GM21367 (cell line): ENCODE measurements at regions not wholly inside any gene's neighbourhood (a gene's known extent, or its start where the extent isn't known, plus 50 kb on each side); places are given as distances from the start of the nearest gene placed in this dataset.

ENCODE experiments used
- ATAC-seq: cut with Tn5 transposase; IDR thresholded peaks from one replicate; pipeline ENCODE4 v1.9.1; 2021; ENCODE audit not compliant: unreplicated experiment

DNA sequence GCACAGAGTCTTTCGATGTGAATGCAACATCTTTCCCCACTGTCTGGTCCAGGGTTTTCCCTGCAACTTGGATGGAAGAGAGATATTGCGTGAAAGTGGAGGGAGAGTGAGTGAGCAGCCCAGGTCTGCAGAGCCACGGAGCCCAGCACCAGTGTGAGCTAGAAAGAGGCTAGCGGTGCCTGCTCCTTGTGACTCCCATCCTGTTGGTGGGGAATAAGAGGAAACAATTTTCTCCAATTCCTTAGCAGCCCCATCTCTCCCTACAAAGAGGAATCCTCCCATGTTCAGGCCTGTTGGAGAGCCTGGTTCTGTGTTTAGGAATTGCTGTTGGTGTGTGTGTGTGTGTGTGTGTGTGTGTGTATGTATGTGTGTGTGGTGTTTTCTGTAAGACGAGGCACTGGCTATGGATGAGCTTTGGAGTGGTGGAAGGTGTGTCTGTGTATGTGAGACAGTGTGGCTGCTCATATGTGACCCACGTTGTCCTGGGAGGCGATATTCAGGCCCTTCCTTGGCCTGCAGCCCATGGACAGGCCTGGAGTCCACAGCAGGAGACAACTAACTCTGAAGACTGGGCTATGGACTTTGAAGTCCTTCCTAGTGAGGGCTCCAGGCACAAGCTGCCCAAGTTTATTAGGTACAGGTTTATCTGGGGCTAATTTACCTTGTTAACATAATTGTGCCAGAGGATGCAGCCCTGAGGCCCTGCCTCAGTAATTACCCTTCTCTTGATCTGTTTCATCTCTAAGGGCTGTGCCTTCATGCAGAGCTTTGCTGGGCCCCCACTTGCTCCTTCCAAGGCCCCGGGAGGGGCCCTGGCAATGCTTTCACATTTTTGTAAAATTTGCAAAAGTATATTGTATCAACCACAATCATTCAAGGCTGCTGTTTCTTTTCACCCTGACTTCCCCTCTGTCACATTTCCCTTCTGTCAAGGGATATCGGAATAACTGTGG, 88.6 kb upstream of the HAAO start:
- no peak for ATAC-seq

DNA sequence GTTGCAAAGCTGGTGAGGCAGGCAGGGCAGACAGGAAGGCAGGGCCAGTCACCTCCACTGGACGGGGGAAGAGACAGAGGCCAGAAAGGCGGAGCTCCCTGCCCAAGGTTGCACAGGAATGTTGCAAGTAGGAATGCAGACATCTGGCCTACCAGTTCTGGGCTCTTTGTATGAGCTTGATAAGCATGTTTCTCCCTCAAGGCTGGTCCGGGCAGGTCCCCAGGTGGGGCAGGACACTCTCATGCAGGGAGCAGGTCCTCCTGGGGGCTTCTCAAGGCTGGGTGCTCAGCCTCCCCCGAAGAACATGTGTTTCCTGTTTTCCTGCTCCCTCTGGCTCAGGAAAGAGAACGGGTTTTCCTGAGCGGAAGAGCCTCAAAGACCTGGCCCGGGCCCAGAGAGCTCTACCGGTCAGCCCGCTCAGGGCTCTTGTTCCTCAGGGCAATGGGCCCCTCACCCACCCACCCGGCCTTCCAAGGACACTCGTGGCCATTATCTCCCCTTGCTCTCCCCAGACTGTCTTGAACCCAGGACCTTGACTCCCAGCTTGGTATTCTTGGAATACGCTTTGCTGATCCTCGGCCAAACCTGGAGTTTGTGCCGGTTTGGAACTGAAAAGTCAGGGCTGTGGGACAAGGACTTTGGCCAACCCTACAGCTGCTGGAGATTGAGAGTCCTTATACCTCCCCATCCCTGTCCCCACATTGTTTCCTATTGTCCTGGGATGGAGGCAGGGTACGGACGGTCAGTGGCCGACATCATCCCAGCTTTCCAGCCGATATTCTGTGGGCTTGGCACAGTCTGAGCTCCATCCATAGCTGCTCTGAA, 87.7 kb upstream of the HAAO start:
- ATAC-seq: no peak

GRCh38 chr2:42879121-42879705, 86.8 kb upstream of the HAAO start:
- ATAC-seq: no peak

DNA sequence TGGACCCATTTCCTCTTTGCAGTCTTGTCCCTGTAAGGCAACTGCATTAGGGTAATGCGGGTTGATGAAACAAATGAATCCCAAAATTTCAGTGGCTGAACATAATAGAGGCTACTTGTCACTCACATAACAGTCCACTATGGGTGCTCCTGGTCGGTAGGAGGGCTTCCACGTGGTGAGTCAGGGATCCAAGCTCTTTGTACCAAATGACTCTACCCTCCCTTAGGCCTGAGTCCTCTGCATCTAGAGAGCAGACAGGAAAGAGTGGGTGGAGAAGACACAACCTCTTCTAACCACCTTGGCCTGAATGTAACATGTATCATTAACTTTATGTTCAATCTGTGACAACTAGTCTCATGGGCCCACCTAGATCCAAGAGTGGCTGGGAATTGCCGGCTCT, 86.2 kb upstream of the HAAO start:
- no peak for ATAC-seq

- no peak for ATAC-seq
Observed at GRCh38 chr2:42877936-42878335, 85.6 kb upstream of the HAAO start.

DNA sequence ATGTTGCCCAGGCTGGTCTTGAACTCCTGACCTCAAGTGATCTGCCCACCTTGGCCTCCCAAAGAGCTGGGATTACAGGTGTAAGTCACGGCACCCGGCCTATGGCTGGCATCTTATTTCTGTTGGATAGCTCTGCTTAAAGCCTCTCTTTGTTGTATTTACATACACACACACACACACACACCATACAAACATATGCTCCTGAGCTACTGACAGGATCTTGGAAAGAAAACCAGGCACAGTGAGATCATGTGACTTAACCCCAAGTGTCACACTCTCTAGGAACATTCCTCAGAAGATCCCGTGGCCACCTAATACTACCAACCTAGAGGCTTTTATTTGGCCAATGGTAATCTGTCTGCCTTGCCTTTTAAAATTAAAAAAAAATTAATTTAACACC, 85.1 kb upstream of the HAAO start:
- no peak for ATAC-seq

DNA sequence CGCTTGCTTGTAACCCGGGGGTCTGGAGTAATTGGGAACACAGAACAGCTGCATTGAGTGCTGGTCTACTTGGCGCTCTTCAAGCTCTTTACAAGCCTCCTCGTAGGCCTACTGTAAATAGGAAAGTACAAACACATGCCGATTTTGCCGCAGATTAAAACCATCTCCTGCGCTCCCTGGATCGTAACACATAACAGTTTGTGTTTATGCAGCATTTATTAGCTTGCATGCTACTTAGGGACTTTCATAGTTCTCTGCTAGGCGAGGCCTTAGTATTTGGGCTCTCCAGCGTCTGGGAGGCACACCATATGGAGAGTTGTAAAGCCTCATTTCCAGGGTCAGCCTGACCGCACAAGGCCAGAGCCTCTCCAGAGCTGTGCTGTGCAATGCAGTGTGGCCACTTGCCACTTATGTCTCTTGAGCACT, 84.0 kb upstream of the HAAO start:
- ATAC-seq: no peak

GRCh38 chr2:42875880-42876279, 83.5 kb upstream of the HAAO start:
- ATAC-seq: no peak

GRCh38 chr2:42874949-42875801, 82.8 kb upstream of the HAAO start:
- ATAC-seq: no peak

GRCh38 chr2:42872721-42873120, 80.3 kb upstream of the HAAO start:
- no peak for ATAC-seq

DNA sequence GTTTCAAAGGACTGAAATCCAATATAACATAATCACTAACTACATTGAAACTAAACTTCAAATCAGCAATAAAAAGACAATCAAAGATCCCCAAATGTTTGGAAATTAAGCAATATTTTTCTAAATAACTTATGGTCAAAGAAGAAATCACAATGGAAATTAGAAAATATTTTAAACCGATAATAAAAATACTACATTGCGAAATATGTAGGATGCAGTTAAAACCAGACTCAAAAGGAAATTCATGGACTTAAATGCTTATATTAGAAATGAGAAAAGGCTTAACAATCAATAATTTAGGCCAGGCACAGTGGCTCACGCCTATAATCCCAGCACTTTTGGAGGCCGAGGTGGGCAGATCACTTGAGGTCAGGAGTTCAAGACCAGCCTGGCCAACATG, 79.0 kb upstream of the HAAO start:
- ATAC-seq: no peak

DNA sequence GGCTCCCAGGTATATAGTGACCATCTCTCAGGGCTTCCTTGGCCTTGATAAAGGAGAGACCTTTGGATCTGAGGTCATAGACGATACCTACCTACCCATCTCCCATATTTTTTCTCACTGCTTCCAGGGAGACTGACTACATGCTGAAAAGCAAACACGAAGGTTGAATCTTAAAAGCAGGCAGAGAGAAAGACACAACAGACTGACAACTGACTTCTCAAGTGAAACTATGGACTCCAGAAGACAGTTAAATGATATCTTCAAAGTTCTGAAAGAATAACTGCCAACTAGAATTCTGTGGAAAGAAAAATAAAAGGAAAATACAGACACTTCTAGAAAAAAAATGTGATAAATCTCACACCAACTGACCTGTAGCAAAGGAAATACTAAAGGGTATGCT, 76.5 kb upstream of the HAAO start:
- no peak for ATAC-seq

- no peak for ATAC-seq
Observed at GRCh38 chr2:42868096-42868495, 75.7 kb upstream of the HAAO start.

DNA sequence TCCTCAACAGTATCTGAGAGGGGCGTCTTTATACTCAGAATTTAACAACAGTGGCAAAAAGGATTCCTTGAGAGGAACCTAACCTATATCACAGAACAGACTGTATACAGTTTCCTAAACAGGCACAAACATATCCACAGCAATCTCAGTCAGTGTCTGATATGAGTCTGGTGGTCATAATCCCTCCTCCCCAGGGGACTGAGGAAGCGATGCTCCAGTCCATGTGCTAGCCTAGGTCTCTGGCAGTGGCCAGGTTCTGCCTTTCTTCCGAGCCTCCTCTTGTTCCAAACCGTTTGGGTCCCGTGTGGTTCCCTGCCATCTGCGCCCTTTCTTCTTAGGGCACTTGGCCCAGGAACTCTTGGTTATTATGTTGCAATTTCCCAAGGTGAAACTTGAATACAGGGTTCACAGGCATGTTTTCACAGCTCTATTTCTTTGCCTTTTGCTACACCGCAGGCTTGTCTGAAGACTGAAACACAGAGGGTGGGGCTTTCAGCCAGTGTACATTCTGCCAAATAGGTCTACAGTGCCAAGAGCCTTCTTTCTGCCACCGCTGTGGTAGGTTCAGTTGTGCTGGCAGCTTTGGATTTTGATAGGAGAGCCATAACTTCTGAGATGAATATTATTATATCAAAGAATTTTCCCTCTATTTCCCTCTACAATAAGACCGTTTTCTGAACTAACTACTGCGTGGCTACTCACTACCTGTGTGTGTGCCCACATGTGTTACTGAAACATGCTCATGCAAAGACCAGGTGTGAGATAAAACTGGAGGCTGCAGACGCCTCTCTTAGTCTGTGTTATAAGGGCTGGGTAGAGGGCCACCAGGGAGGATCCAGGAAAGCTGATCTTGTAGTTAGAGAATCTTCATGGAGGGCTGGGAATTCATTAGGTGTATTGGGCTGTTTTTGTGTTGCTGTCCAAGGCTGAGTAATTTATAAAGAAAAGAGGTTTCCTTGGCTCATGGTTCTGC, 75.0 kb upstream of the HAAO start:
- ATAC-seq: no peak

DNA sequence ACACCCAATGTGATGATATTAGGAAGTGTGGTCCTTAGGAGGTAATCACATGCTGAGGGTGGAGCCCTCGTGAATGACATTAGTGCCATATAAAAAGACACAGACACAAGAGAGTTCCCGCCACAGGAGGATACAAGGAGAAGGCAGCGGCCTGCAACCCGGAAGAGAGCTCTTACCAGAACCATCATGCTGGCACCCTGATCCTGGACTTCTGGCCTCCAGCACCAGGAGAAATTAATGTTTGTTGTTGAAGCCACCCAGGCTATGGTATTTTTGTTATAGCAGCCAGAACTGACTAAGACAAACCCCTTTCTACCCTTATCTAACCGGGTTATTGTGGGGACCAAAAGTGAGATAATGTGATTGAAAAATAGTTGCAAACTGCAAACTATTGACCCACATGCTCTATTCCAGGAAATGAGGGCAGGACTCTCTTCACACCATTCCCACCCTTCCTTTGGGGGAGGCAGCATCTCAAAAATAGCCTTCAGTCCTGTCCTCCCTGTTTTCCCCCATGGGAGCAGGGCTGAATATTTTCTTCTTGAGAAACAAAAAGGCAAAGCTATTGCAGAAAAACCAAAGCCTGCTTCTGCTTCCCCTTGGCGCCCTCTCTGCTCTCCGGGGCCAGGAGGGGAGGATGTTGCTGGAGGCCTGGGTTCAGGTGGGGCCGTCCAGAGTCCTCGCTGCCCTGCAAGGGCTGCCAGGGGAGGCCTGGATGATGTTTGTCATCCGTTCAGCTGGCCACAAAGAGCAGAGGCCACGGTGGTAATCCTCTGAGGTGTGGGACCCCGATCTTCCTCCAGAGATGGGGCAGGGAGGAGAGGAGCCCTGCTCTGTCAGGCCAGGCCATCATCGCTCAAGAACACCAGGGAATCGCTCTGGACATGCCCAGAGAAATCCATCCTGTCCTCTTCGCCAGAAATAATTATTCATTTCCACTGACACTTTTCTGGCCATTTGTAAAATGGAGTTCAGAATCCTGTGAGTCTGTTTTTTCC, 73.8 kb upstream of the HAAO start:
- ATAC-seq: no peak

DNA sequence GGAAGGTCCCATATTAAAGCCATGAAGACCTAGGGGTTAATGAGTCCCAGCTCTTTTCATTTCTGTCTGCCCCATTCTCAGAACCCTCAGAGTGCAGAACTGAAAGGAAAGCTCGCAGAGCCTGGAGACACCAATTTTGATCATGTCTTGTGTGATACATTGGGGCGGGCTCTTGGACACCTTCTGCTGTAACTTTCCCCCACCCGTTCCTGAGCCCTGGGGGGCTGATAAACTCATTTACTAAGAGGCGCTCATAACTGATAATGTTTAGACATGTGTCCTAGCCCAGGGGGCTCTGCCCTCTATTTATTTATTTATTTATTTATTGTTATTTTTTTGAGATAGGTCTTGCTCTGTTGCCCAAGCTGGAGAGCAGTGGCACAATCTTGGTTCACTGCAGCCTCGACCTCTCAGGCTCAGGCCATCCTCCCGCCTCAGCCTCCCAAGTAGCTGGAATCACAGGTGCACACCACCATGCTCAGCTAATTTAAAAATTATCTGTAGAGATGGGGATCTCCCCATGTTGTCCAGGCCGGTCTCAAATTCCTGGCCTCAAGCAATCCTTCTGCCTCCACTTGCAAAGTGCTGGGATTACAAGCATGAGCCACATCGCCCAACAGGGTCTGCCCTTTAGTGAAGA, 72.4 kb upstream of the HAAO start:
- ATAC-seq: no peak

- ATAC-seq: no peak
Observed at GRCh38 chr2:42864222-42864621, 71.8 kb upstream of the HAAO start.

GRCh38 chr2:42863751-42864150, 71.4 kb upstream of the HAAO start:
- no peak for ATAC-seq
